Osteoblast (primary cell): ENCODE measurements at regions not wholly inside any gene's neighbourhood (a gene's known extent, or its start where the extent isn't known, plus 50 kb on each side); places are given as distances from the start of the nearest gene placed in this dataset.

Experiments used
- DNase-seq: peaks from one replicate; pipeline ENCODE4 v3.0.0; 2011; ENCODE audit warnings: low spot score, mixed read lengths; ENCODE audit not compliant: insufficient read length; ENCODE audit errors: missing footprints
- H2AFZ ChIP-seq: 2 replicates; pipeline ENCODE4 v1.6.0; 2011; ENCODE audit warnings: mild to moderate bottlenecking, low read length
- H3K27ac ChIP-seq: 2 replicates; pipeline ENCODE4 v1.5.1; 2011; ENCODE audit warnings: mild to moderate bottlenecking, low read depth, low read length, moderate library complexity
- H3K27me3 ChIP-seq: 2 replicates; pipeline ENCODE4 v1.6.0; 2012; ENCODE audit warnings: mild to moderate bottlenecking, control low read depth, inconsistent platforms, low read length, moderate library complexity; ENCODE audit not compliant: insufficient read depth
- H3K36me3 ChIP-seq: 2 replicates; pipeline ENCODE4 v1.5.1; 2011; ENCODE audit warnings: mild to moderate bottlenecking, low read length, control low read depth, moderate library complexity; ENCODE audit not compliant: insufficient read depth
- H3K4me1 ChIP-seq: 2 replicates; pipeline ENCODE4 v1.5.1; 2011; ENCODE audit warnings: mild to moderate bottlenecking, low read length, control low read depth, moderate library complexity; ENCODE audit not compliant: insufficient read depth
- H3K4me2 ChIP-seq: 2 replicates; pipeline ENCODE4 v1.6.0; 2011; ENCODE audit warnings: mild to moderate bottlenecking, low read length; ENCODE audit not compliant: insufficient read depth
- H3K4me3 ChIP-seq: fragments of 200-600 bp; sonication (generic); 3 replicates; pipeline ENCODE4 v1.5.1; 2012; ENCODE audit warnings: mild to moderate bottlenecking, low read length, inconsistent platforms; ENCODE audit not compliant: insufficient read depth
- H3K79me2 ChIP-seq: 2 replicates; pipeline ENCODE4 v1.6.0; 2012; ENCODE audit warnings: mild to moderate bottlenecking, low read length, control low read depth, inconsistent platforms; ENCODE audit not compliant: insufficient read depth
- H3K9me3 ChIP-seq: 2 replicates; pipeline ENCODE4 v1.5.1; 2011; ENCODE audit warnings: low read depth, low read length, control low read depth
- H4K20me1 ChIP-seq: 2 replicates; pipeline ENCODE4 v1.6.0; 2012; ENCODE audit warnings: mild to moderate bottlenecking, low read length, control low read depth; ENCODE audit not compliant: insufficient read depth
- TF ChIP-seq, protein P1 (sequence below): IDR thresholded peaks from 2 replicates; pipeline ENCODE4 v1.5.1; 2011; ENCODE audit warnings: mild to moderate bottlenecking, low read depth, low read length, moderate library complexity; ENCODE audit errors: extremely low read depth

- H3K79me2 ChIP-seq, result no peaks in the 10 kb centered on the region
- no peaks in the 10 kb centered on the region for H3K4me1 ChIP-seq
- no peaks in the 10 kb centered on the region for H3K27me3 ChIP-seq
- H3K4me2 ChIP-seq, result no peak overlapping the region
- no peak overlapping the region for H3K4me3 ChIP-seq
- no peaks in the 10 kb centered on the region for H3K36me3 ChIP-seq
- H2AFZ ChIP-seq, result no peak overlapping the region
- peaks cover 5% of the 10 kb centered on the region for H3K9me3 ChIP-seq
- no peak for DNase-seq
- H3K27ac ChIP-seq, result no peak overlapping the region
- no peaks in the 10 kb centered on the region for H4K20me1 ChIP-seq
- TF ChIP-seq, protein P1, sequence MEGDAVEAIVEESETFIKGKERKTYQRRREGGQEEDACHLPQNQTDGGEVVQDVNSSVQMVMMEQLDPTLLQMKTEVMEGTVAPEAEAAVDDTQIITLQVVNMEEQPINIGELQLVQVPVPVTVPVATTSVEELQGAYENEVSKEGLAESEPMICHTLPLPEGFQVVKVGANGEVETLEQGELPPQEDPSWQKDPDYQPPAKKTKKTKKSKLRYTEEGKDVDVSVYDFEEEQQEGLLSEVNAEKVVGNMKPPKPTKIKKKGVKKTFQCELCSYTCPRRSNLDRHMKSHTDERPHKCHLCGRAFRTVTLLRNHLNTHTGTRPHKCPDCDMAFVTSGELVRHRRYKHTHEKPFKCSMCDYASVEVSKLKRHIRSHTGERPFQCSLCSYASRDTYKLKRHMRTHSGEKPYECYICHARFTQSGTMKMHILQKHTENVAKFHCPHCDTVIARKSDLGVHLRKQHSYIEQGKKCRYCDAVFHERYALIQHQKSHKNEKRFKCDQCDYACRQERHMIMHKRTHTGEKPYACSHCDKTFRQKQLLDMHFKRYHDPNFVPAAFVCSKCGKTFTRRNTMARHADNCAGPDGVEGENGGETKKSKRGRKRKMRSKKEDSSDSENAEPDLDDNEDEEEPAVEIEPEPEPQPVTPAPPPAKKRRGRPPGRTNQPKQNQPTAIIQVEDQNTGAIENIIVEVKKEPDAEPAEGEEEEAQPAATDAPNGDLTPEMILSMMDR, result no peak
Measured at GRCh38 chr2:103618112-103618511, 856.3 kb downstream of the TMEM182 start.

DNA sequence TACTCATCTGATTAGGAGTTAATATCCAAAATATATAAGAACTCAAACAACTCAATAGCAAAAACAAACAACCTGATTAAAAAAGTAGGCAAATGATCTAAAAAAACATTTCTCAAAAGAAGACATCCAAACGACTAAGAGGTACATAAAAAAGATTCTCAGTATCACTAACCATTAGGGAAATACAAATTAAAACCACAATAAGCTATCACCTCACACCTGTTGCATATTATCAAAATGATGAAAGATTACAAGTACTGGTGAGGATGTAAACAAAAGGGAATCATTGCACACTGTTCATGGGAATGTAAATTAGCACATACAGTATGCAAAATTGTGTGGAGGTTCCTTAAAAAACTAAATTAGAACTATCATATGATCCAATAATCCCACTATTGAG lies 865.5 kb downstream of the TMEM182 start:
- no peaks in the 10 kb centered on the region for H3K79me2 ChIP-seq
- no peak overlapping the region for H3K4me3 ChIP-seq
- H3K4me1 ChIP-seq, result no peaks in the 10 kb centered on the region
- peaks cover 2% of the 10 kb centered on the region for H3K9me3 ChIP-seq
- no peak overlapping the region for H3K27ac ChIP-seq
- no peak for DNase-seq
- no peak overlapping the region for H2AFZ ChIP-seq
- H4K20me1 ChIP-seq, result no peaks in the 10 kb centered on the region
- H3K27me3 ChIP-seq, result no peaks in the 10 kb centered on the region
- H3K4me2 ChIP-seq, result no peak overlapping the region
- TF ChIP-seq, protein P1, result no peak
- H3K36me3 ChIP-seq, result no peaks in the 10 kb centered on the region

GRCh38 chr2:103638978-103639377 lies 877.1 kb downstream of the TMEM182 start:
- Histone ChIP-seq H3K4me1 (no peaks in the 10 kb centered on the region), H3K27me3 (no peaks in the 10 kb centered on the region), H3K27ac (no peak overlapping the region), H3K79me2 (no peaks in the 10 kb centered on the region), H3K9me3 (no peaks in the 10 kb centered on the region), H3K4me3 (no peak overlapping the region), H2AFZ (no peak overlapping the region), H4K20me1 (no peaks in the 10 kb centered on the region), H3K36me3 (no peaks in the 10 kb centered on the region), H3K4me2 (no peak overlapping the region)
- TF ChIP-seq, protein P1, result no peak
- no peak for DNase-seq

GRCh38 chr2:103656558-103656957 lies 894.7 kb downstream of the TMEM182 start:
- Histone ChIP-seq H4K20me1 (no peaks in the 10 kb centered on the region), H3K4me2 (no peak overlapping the region), H3K36me3 (no peaks in the 10 kb centered on the region), H3K4me1 (no peaks in the 10 kb centered on the region), H3K4me3 (no peak overlapping the region), H3K27me3 (no peaks in the 10 kb centered on the region), H3K79me2 (no peaks in the 10 kb centered on the region), H3K27ac (no peak overlapping the region), H2AFZ (no peak overlapping the region), H3K9me3 (no peaks in the 10 kb centered on the region)
- TF ChIP-seq, protein P1, result no peak
- peak; percentile 18 for DNase-seq
